CD4-positive, alpha-beta T cell treated with Interferon alpha-2 for 1 hour (primary cell): ENCODE measurements at regions not wholly inside any gene's neighbourhood (a gene's known extent, or its start where the extent isn't known, plus 50 kb on each side); places are given as distances from the start of the nearest gene placed in this dataset.
"Not testable (repeated sequence)": the region's sequence is repeated elsewhere in the genome, so short reads cannot be mapped to it uniquely, and the experiment has no call there.

Source experiments
- DNase-seq, 2 donors: peaks; one replicate each; pipeline ENCODE4 v3.0.0-alpha.2; 2020 to 2022

DNA sequence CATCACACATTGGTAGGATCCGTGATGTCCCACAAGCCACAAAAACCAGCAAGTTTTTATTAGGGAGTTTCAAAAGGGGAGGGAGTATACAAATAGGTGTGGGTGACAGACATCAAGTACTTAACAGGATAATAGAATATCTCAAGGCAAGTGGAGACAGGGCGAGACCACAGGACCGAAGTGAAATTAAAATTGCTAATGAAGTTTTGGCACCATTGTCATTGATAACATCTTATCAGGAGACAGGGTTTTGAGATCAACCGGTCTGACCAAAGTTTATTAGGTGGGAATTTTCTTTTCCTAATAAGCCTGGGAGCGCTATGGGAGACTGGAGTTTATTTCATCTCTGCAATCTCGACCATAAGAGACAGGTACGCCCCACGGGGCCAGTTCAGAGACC lies 178.5 kb downstream of the OTOP1 start:
- DNase-seq, result not testable (repeated sequence)

DNA sequence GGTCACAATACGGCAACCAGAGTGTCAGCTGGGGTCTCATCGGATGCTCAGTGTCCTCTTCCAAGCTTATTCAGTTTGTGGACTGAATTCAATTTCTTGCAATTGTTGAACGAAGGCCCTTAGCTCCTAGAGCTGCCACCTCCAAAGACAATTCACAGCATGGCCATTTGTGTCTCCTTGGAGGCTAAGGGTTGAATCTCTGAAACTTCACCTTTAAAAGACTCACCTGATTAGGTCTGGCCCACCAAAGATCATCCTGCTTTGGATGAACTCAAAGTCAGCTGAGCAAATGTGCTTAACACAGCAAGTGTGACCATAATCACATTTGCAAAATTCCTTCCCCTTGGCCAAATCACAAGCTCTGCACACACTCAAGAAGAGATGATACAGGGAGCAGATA lies 175.9 kb downstream of the OTOP1 start:
- DNase-seq, result not testable (repeated sequence)

DNA sequence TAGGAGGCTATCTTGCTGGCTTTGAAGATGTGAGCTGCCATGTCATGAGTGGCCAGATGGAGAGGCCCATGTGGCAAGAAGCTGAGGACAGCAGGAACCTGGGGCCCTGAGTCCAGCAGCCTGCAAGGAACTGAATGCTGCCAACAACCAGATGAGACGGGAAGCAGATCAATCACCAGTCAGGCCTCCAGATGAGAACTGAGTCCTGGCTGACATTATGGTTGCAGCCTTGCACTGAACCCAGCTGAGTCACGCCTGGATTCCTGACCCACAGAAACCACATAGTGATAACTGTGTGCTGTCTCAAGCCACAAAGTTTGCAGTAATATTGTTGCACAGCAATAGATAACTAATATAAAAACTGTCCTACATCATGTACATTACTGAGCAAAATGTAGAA lies 173.8 kb downstream of the OTOP1 start:
- DNase-seq, result not testable (repeated sequence)

DNA sequence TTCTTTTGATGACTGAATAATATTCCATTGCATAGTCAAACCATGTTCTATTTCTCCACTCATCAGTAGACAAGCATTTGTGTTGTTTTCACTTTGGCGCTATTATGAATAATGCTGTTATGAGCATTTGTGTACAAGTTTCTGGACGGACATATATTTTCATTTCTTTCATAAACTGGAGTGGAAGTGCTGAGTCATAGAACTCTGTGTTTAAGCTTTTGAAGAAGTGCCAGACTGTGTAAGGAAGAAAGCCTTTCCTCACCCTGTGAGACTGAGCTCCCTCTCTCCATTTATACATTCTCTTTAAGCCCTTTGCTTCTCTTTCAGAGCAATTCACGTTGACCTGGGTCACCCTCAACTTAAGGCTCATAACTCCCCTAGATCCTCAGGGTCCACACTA lies 169.5 kb downstream of the OTOP1 start:
- DNase-seq, result not testable (repeated sequence)

DNA sequence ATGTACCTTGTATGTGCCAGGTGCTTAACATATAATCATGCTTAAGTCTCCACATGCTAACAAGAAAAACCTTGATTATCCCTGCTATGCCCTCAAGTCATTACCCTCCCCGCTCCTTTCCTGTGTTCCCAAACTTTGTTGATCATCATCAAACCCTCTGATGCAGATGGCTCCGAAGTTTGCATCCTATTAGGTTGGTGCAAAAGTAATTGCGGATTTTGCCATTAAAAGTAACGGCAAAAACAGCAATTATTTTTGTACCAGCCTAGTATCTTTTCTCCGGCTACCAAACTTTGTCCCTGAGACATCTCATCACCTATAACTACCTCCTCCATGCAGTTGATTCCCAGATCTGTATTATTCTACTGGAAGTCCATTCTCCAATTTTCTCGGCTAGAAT lies 142.6 kb downstream of the OTOP1 start:
- not testable (repeated sequence) for DNase-seq

DNA sequence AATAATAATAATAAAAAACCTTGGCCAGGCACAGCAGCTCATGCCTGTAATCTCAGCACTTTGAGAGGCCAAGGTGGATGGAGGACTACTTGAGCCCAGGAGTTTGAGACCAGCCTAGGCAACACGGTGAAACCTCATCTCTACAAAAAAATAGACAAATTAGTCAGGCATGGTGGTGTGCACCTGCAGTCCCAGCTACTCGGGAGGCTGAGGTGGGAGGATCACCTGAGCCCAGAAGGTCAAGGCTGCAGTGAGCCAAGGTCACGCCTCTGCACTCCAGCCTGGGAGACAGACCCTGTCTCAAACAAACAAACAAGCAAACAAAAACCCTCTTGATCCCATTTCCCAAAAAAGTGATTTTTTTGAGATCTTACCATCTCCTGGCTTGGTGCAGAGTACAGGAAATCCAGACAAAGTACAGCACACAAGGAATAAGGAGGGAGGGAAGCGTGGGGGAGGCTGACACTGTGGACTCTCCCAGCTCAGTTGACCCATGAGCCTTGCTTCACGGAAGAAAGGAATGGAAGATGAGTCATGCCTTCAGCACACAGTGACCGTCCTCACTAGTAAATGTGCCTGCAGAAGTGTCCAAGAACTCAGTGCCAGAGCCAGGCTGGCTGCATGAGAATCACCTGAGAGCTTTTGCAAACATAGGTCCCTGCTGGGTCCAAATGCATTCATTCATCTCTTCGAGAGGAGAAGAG lies 136.9 kb downstream of the OTOP1 start:
- DNase-seq, result not testable (repeated sequence)

DNA sequence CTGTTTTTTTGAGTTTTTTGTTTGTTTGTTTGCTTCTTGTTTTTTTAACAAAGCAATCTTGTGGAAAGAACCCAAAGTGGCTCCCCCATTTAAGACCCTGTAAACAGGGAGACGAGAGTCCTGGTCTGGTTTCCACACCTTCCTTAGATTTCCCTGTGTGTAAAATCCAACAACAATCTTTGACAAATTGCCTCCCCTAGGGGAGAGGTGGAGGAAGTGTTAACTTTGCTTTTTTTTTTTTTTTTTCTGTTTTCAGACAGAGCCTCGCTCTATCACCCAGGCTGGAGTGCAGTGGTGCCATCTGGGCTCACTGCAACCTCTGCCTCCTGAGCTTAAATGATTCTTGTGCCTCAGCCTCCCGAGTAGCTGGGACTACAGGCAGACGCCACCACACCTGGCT lies 136.0 kb downstream of the OTOP1 start:
- not testable (repeated sequence) for DNase-seq

DNA sequence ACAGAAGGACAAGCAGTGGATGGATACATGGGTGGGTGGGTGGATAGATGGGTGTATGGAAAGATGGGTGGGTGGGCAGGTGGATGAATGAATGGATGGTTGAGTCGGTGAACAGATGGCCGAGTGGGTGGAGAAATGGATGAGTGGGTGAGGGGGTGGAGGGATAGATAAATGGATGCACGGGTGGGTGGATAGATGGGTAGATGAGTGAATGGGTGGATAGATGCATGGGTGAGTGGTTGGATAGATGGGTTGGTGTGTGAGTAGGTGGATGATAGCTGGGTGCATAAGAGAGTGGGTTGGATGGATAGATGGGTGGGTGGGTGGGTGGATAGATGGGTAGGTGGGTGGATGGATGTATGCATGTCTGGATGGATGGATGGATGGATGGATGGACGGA lies 134.6 kb downstream of the OTOP1 start:
- not testable (repeated sequence) for DNase-seq

DNA sequence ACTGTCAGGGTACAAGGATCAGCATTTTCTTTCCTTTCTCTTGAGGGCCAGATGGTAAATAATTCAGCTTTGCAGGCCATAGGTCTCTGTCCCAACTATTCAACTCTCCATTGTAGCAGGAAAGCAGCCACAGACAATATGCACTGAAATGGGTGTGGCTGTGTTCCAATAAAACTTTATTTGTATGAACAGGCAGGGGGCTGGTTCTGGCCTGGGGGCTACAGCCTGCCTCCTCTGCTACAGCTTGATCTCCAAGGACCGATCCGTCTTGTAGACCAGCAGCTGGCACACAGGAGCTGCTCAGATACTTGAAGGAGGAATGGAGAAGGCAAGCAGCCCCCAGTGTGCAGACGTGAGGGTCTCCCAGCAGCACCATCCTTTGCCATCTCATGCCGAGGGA lies 127.1 kb downstream of the OTOP1 start:
- not testable (repeated sequence) for DNase-seq

DNA sequence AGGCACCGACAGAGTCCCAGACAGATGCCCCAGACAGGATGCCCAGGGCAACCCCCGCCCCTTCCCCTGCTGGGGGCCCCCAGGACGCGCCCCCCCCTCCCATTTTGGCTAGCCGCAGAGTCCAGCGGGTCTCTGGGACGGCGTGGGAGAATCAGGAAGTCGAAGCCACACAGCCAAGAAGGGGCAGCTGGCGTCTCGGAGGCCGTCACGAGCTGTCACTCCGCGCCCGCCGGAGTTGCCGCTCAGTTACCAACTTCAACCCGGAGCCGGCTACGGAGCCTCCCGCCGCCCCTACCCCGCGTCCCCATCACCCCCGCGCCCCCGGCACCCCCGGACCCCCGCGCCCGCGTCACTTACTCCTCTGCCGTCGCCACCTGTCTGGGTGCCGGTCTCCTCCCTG lies 119.8 kb downstream of the OTOP1 start:
- peak in 1 of 2 donors; percentile 0 for DNase-seq

DNA sequence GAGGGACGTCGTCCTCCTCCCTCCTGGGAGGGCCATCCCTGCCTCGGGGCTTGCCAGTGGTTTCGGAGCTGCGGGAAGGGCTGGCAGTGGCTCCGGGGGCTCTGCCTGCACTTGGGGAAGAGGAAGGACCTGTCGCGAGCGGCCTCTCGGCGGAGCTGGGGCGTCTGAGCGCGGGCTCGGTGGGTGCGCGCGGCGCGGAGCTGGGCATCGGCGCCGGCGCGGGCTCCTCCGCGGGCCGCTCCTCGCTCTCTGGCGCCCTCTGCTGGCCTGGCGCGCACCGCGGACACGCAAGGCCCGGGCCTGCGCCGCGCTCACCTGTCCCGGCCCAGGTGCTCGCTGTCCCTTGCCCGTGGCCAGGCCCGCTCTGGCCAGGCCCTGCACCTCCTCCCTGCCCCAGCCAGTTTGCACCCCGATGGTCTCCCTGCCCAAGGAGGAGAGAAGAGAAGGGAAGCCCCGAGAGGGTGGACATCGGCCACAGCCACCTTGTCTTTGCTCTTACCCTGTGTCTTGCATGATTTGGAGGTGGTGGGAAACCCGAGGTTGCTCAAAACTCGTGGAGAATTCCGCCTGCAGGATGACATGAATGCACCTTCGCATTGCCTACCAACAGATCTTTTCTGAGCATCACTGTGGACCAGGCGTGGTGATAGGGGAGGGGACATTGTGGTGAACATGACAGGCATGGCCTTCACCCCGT lies 119.2 kb downstream of the OTOP1 start:
- peak; percentile 42 to 68 for DNase-seq

DNA sequence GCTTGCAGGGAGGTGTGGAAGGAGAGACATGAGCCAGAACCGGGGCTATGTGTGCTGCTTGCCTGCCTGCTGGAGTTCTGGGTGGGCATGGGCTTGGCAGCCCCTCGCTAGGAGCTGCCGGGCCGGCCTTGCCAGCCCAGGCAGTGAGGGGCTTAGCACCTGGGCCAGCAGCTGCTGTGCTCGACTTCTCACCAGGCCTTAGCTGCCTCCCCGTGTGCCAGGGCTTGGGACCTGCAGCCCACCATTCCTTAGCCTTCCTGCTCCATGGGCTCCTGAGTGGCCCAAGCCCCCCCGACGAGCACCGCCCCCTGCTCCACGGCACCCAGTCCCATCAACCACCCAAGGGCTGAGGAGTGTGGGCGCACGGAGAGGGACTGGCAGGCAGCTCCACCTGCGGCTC lies 111.3 kb downstream of the OTOP1 start:
- DNase-seq, result not testable (repeated sequence)

DNA sequence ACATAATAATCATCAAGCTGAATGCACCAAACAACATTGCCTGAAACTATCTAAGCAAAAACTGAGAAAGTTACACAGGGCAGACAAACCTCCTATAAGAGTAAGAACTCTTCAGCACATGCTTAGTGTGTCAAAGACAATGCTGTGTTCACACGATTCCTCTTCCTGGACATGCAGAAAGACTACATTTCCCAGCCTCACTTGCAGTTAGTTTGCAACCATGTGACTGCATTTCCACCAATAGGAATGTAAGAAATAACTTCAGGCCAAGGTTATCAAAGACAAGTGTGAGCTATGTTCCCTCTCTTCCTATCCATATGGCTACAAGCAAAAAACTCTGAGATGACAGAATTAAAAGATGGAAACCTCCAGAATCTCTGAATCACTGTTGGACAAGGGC lies 109.8 kb downstream of the OTOP1 start:
- DNase-seq, result peak in 1 of 2 donors; percentile 31

DNA sequence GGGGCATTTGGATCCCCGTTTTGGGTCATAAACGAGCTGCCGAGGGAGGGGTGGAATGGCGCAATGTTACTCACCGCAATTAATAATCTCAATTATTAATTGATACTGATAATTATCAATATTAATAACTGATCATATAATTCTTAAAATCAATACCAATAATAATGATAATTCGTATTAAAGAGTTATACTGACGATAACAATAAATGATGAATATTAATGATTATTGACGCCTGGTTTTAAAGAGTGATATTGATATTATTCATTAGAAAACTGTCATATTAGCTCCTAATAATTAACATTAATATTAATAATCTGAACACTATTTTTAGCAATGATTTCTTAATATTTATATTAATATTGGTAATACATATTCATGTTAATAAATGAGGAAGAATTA lies 92.4 kb downstream of the OTOP1 start:
- not testable (repeated sequence) for DNase-seq

DNA sequence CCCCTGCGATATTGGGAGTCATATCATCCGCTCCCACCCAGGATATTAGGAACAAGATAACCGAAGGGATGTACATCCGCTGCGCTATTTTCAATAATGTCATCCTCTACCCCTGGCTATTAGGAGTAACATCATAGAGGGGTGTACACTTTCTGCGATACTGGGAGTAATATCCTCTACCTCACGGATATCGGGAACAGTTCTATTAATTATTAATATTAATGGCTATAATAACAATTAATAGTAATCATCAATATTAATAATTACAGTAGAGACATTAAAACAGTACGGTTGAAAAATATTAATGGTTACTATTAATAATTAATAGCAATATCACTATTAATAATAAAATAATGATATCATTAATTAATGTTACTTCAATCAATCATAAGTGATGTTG lies 90.1 kb downstream of the OTOP1 start:
- not testable (repeated sequence) for DNase-seq
